ENCODE measurements at regions not wholly inside any gene's neighbourhood (a gene's known extent, or its start where the extent isn't known, plus 50 kb on each side); places are given as distances from the start of the nearest gene placed in this dataset.

DNA sequence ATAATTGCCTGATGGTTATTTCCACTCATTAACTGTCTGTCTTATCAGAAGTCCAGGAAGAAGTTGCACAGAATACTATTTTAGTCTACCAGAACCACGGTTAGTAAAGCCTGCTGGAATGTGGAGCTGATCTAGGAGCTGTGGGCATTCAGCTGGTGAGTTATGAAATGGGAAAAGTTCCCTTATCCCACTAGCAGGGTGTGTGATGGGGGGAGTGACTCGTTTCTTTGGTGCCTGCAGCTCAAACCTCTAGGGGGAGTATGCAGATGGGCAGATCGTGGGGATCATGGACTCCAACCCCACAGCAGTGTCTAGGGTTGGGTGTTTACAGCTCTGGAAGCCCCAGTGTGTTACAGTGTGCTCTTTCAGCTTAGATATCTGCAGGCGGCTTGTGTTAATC, 305.7 kb upstream of the BOD1L1 start:
- peak; percentile 77 for DNase-seq (ENCODE audit: low spot score)

DNA sequence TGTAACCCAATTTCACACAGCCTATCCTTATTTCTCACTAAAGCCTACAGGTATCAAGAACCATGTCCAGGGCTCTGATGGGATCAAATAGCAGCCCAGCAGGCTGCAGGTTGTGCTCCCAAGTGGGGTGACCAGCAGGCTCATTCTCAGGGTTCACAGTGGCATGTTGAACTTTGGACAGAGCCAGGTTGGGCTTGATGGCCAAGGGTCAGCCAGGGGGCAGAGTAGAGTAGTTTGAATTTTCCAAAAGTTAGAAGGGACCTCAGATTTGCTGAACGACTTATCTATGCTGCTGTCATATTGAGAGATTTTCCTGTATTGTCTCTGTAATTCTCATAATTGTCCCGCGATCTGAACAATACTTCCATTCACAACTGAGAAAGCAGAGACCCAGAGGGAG, 310.8 kb upstream of the BOD1L1 start:
- DNase-seq (ENCODE audit: low spot score): no peak

DNA sequence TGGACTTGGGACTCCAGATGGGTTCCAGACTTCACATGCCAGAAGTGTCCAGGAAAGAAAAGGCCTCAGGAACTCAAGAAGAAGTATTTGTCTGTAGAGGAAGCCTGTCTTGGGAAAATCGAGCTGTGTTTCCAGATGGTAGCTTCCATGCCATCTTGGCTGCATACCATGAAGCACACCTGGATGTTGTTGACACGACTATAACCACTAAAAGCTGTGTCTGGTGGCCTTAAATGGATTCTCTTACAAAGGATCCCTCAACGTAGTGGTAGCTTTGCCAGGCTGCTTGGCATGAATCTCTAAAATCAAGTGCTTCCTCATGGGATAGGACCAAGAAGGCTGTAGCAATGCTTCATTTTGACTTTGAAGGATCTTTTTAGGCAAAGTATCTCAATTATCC, 313.4 kb upstream of the BOD1L1 start:
- DNase-seq (ENCODE audit: low spot score): no peak

DNA sequence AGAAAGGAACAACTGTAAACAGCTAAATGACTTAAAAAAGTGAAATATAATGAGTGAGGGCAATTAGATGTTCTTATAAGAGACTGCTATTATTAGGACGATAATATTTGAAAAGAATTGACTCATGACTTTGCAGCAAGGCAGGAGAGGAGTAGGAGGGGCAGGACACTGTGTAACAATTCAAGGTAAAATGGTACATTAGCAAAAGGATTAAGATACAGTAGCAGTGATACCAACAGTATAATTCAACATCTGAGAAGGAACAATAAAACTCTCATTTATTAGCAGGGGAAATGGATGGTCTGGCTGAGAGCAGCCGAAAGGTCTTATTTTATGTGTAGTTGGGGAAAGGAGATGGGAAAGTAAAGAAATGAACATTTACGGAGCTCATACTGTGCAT, 315.5 kb upstream of the BOD1L1 start:
- no peak for DNase-seq (ENCODE audit: low spot score)

DNA sequence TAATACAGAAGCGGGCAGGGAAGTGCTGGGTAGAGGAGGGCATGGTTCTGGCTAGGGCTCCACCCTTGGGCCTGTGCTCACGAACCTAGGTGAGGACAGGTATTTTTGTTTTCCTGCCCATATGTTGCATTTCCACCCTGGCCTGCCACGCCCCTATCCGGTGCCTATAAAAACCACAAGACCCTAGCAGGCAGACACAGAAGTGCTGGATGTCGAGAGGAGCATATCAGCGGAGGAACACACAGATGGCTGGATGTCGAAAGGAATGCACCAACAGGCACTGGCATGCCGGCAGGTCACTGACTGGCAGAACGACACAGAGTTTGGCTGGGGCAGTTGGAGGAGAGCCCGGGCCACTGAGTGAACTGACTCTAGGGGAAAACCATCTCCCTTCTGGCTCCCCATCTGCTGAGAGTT, 316.6 kb upstream of the BOD1L1 start:
- no peak for DNase-seq (ENCODE audit: low spot score)

DNA sequence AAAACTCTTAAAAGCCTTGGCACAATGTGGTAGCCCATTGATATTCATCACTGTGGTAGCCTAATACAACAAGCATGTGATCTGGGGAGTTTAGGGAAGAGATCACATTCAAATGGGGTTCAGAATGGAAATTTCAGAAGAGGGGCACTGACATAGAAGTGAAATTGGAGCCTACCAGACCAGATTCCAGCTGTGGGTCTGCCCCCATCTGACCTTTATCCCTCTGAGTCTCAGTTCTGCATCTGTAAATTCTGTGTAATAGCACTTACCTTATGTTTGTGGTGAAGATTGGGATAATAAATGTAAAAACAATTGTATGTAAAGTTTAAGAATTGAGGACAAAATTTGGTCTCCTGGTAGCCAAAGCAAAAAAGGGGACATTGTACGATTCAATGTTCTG, 320.4 kb upstream of the BOD1L1 start:
- DNase-seq (ENCODE audit: low spot score): no peak

DNA sequence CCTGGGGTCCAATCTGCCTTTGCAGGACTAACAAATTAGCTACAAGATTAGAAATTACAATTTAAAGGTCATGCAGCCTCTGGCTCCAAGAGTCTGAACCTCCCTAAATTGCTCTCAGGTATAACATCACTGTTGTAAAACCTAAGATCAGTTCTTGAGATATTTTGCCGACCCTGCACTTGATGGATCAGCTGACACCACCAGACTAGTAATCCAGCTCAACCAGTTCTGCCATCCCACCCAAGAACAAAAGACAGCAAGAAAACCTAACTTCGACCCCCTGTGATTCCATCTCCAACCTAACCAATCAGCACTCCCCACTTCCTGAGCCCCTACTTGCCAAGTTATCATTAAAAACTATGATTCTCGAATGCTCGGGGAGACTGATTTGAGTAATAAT, 323.0 kb upstream of the BOD1L1 start:
- DNase-seq (ENCODE audit: low spot score): no peak

DNA sequence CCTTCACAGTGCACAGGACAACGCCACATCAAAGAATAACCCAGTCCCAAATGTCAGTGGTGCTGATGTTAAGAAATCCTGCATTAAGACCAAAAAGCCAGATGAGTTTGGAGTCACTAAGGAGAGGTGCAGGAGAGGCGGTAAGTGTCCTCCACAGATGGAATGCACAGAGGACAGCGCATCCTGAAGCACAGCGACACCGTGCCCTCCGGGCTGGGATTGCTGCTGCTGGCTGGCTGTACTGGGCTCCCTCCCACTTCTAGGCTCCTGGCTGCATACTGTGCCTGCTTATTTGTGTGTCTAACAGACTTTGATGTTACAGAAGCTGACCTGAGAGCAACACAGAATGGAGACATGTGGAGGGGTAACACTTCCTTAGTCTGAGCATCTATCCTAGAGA, 325.6 kb upstream of the BOD1L1 start:
- DNase-seq (ENCODE audit: low spot score): no peak

DNA sequence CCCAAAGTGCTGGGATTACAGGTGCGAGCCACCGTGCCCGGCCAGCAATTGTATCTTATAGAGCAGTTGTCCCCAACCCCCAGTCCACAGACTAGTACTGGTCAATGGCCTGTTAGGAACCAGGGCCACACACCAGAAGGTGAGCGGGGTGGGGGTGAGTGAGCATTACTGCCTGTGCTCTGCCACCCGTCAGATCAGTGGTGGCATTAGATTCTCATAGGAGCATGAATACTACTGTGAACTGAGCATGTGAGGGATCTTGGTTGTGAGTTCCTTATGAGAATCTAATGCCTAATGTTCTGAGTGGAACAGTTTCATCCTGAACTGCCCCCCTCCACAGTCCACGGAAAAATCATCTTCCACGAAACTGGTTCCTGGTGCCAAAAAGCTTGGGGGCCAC, 328.0 kb upstream of the BOD1L1 start:
- no peak for DNase-seq (ENCODE audit: low spot score)

DNA sequence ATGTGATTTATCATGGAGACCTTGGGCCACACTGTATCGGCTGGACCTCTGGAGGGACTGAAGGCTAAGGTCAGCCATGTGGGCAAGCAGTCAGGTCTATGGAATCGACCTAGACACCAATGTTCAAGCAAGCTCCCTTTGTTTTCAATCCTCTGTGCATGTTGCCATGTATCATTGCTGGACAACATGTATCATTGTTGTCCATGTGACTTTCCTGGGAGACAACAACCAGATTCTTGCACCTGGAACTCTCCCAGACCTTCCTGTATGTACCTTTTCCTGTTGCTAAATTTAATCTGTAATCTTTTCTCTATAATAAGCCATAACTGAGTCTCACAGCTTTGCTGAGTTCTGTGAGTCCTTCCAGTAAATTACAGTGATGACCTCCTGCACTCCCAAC, 329.4 kb upstream of the BOD1L1 start:
- no peak for DNase-seq (ENCODE audit: low spot score)

DNA sequence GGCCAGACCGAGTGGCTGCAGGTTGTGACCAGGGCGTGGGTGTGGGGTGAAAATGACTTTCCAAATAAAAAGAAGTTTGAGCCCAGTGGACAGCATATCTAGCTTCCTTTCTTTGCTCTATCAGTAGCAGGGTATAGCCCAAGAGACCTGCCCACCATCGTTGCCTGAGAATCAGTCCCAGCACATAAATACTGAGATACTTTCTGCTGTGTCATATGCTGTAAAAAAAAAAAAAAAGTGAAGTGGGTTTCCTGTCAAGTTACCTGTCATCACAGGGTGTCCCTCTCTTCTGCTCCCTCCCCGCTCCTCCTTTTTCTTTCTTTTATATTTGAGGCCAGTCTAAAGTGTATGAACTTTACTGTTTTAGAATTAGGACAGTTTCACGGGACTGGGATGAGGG, 330.3 kb upstream of the BOD1L1 start:
- DNase-seq (ENCODE audit: low spot score): no peak

DNA sequence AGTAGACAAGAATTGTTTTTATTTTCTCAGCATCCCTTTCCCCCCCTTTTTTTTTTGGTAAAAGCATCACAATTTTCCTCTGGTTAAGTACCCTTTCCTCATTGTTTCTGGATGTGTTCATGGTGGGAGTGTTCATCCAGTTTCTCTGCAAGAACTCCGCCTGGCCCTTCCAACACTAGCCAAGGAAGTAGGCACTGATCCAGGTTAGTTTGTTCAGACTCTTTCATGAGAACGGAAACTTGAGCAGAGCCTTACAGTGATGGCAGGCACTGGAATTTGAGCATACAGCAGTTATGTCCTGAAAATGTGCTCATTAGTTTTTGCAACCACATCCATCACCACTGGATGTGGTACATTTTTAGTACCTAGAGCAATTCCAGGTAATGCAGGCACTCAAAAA, 336.1 kb upstream of the BOD1L1 start:
- DNase-seq (ENCODE audit: low spot score): no peak

DNA sequence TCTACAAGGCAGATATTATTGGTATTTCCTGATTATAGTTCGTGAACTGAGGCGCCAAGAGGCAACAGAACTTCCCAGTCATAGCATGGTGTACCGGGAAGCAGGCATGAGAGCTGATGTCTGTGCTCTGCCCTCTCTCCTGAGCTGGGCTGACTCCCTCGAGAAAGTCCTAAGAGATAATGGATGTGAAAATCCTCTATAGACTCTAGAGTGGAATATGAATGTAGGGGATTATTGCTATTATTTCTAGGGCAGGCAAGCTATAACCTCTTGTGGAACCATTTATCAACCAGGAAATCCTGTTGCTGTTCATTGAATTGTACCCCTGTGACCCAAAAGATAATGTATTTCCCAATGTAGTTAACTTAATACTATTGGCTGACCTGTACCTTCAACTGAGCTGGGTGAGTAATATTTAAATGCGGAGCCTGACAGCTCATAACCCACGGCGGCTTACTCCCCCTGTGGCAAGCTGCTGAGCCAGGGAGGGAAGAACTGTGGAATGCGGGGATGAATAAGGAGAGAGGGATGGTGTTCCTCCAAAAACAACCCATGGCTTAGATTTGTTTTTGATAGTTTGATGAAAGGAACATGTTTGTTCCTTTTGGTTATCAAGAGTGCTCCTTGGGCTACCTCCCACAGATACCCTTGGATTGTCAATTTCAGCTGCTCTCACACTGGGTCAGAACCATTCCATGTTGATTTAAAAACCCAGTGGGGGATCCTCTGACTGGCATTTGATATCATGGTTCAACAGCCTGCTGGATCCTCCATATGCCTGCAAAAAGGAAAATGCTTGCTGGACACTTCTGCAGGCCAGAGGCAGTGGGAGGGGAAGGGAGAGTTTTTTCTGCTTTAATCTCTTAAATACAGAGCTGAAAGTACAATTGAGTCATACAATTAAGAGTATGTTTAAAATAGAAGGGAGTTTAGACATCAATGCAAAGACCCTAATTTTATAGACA, 339.0 kb upstream of the BOD1L1 start:
- DNase-seq (ENCODE audit: low spot score): peak; percentile 85

DNA sequence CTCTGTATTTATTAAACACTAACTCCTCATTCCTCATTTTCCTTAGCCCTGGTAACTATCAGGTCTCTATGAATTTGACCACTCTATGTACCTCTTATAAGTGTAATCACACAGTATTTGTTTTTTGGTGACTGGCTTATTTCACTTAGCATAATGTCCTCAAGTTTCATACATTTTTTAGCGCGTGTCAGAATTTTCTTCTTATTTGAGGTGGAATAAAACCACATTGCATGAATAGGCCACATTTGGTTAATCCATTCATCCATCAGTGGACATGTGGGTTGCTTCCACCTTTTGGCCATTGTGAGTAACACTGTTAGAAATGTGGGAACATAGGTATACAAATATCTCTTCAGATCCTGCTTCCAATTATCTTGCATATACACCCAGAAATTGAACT, 341.2 kb upstream of the BOD1L1 start:
- peak; percentile 59 for DNase-seq (ENCODE audit: low spot score)

DNA sequence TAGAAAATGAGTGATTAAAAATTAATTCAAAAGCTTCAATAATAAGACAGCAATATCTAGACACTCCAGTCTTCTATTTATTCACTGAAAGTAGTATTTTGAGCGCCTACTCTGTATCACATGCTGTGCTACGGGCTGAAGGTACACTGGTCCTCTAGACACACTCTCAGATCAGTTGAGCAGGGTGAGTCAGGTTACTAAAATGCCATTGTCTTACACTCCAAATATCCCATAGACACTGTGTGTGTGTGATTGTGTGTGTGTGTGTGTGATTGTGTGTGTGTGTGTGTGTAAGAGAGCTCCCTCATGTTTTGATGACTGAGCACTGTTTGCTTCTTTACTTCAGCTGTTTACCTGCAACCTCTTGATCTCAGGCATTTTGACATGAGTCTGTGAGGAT, 342.8 kb upstream of the BOD1L1 start:
- DNase-seq (ENCODE audit: low spot score): peak; percentile 64

DNA sequence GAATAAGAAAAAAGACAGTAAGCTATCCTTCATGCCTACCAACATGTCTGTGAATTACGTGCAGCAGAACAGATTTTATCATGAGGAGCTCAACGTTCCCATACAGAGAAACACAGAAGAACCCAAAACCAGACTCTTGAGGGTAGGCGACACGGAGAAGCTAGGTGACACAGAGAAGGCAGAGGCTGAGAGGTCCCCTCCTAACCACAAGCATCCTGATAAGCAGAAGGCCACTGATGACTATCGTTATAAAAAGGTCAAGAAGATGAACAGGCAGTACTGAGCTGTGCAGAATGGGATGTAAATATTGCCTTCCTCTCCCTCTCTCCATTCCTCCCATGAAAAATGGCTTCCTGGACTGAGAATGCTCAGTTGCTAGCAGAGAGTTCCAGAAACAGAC, 350.2 kb upstream of the BOD1L1 start:
- DNase-seq (ENCODE audit: low spot score): no peak

DNA sequence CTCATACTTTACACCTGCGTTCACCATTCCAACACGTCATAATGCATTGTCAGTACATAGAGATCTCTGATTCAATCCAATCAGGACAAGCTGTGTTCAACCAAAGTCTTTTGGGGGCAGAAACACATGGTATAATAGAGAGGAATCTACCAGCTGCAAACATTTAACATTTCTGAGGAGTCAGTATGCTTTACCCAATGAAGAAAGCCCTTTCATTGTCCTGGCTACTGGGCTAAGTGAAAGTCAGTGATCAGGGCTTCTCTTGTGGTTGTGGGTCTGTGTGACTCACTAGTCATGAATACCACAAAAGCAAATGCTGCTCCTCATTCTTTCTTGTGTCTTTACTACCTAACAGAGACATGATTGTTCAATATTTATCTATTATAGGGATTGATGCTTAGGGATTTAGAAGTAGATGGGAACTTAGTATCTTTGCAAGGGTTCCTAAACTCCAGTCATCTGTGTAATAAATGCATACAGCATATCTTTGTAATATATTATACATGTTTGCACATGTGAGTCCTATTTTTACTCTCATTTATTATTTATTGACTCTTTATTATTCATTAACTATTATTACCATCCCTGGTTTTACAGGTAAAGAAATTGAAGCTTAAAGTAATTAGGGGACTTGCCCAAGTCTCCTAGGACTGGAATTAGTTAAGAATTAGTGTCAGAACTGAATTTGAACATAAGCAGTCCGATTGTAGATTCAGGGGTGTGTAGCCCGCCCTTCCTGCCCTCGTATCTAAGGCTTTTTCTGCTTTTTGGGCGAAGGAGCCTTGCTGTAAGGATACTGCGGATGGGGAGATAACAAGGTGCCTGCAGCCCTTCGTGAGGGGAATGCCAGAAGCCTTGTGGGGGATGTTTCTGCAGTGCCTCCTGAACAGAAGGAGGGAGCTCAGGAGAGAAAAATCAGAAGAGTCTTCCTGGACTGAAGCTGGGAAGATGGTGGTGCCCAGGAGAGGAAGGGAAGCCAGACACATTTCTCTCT, 353.1 kb upstream of the BOD1L1 start:
- peak; percentile 94 for DNase-seq (ENCODE audit: low spot score)

DNA sequence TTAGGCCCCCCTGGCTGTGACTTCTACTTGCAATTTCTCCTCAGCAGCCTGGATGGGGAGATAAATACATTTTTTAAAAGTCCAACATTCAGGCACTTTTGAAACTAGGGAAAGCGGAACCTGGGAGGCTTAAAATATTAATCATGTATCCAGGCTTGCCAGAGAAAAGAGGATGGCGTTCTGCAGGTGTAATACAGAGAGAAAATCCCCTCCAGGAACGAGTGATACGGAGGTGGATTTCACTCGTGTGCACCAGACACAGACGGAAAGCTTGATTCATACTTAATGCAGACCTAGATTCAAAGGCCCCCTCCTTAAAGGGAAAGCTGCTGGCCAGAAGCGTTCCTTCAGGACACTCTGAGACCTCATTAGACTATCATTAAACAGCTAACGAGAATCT, 354.0 kb upstream of the BOD1L1 start:
- no peak for DNase-seq (ENCODE audit: low spot score)

DNA sequence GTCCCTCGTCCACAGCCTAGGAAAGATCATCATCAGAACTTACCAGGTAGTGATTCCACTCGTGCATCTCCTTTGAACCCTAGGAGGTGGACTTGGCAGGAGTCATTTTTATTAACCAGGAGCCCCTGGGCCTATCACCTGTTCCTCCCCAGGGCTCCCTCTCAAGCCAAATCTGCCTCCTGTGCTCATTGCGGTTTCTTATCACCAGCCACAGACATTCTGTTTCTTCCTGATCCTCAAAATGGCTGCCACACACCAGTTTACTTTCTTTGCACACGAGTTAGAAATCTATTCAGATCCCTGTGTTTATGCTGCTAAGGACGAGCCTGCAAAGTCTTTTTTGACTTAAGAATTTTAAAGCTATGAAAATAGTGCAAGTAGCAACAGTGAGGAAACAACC, 354.5 kb upstream of the BOD1L1 start:
- no peak for DNase-seq (ENCODE audit: low spot score)

DNA sequence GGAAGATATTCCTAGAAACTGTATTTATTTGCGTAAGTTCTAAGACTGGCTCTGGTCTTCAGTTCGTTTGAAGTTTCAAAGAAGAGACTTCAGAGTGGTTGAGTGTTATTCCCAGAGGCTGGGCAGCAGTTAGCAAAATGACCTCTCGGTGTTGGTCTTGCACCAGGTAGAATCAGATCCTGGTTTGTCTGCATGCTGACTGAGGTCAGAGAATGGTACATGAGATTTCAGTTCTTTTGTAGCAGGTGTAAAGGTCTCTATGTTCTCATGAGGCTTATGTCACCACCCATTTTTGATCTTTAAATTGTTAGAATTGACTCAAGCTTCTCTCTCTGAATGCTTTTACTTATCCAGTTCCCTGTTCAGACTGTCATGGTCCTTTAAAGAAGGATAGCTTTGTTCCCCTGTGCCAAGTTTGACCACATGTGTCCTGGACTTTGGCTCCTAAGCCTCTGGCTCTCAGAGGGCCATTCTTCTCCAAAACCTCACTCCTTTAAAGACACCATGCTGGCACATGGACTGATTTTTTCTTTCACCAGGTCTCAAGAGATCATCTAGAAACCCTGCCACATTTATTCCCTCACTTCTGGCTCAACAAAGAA, 355.8 kb upstream of the BOD1L1 start:
- DNase-seq (ENCODE audit: low spot score): no peak

DNA sequence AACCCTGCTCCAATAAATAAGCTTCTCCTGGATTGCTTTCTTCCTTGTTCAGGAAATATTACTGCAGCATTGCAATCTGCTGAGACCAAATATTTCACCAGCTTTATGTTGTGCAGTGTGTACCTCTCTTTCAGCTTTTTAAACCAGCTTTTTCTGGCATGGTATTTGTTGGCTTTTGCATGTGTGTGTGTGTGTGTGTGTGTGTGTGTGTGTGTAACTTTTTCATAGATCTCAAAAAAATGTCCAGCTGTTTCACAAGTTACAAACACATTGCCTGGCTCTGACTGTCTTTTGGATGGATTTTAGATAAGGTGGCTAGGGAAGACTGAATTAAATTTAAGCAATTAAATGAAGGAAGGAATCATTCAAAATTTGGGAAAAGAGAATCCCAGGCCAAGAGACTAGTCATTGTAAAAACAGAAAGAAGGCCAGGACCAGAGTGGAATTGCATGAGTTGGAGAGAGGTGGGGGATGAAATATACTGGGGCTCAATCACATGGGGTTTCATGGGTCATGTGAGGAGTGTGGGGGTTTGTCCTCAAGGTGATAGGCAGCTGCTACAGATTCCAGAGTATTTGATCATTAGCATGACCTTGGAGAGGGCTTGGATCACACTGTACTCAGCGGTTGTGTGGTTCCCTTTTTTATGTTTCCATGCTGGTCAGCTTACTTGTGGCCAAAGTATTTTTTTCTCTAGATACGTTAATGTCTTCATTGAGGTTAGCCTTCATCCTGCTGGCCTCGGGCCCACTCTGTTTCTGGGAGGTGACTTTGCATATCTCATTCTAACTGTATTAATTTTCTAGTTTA, 357.7 kb upstream of the BOD1L1 start:
- peak; percentile 81 for DNase-seq (ENCODE audit: low spot score)

DNA sequence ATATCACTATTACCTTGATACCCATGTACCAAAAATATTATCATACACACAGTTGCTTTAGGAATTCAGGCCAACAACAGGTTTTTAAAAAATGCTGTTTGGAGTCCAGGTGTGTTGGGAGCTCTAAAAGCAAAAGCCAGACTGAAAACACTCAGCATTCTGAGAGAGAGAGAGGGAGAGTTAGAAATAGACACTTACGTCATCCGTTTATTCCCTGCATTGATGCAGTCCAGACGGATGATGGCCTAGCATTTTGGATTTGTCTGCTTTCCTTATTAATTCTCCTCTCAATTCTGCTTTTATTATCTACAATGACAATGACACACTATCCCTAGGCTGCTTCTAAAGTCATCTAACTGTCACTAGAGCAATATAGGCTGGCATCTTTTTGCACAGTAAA, 358.3 kb upstream of the BOD1L1 start:
- peak; percentile 54 for DNase-seq (ENCODE audit: low spot score)
